K562 (cell line): ENCODE measurements at regions not wholly inside any gene's neighbourhood (a gene's known extent, or its start where the extent isn't known, plus 50 kb on each side); places are given as distances from the start of the nearest gene placed in this dataset.

ENCODE experiments used
- ATAC-seq: fragments of 200-7000 bp; cut with Tn5 transposase; 3 replicates; pipeline ENCODE4 v1.9.1; 2020; ENCODE audit warnings: moderate library complexity
- BruUV-seq: library from RNA; stranded (reverse); fragments of 400-500 nt; replicated peaks from 2 replicates; lab custom pipeline; 2021; lab: Mats Ljungman, UMichigan
- CTCF ChIA-PET: fragments of 300-600 bp; formaldehyde crosslinking; extraction: SDS; loops from one replicate; lab custom pipeline; 2021; ENCODE audit warnings: low intra/inter-chr PET ratio; lab: Yijun Ruan, JAX
- POLR2A ChIA-PET: fragments of 300-600, 350-650 bp; sonication (Branson Sonifier 250); formaldehyde crosslinking; extraction: SDS; loops from one replicate; lab custom pipeline; 2021; ENCODE audit warnings: antibody characterized with exemption, inconsistent platforms; lab: Yijun Ruan, JAX
- DNase-seq, 4 experiments: peaks; one replicate each; pipeline versions ENCODE4 v3.0.0 to v3.0.0-alpha.2; 2011 to 2018; ENCODE audit warnings: low spot score in 3 of 4, mixed read lengths in 3 of 4; ENCODE audit errors: extremely low read depth in 1 of 4
- FAIRE-seq: peaks from 2 replicates; lab custom pipeline; 2011; peaks lifted over from hg19 to GRCh38; lab: Jason Lieb, UNC
- H2AFZ ChIP-seq: 2 replicates; pipeline ENCODE4 v1.6.0; 2011; ENCODE audit warnings: low read depth, low read length, control low read depth, inconsistent platforms
- H3K27ac ChIP-seq: fragments of 200-600 bp; 3 replicates; pipeline ENCODE4 v1.8.0; 2011; ENCODE audit warnings: low read depth, mild to moderate bottlenecking, control low read depth, inconsistent platforms, low read length, moderate library complexity, mixed read lengths; ENCODE audit errors: extremely low read depth
- H3K27me3 ChIP-seq, 2 experiments: fragments of 300-600 bp in 1 of 2; 2 replicates in 1 of 2; 3 replicates in 1 of 2; pipeline versions ENCODE4 v1.6.0 to v1.8.0; 2011; ENCODE audit warnings: inconsistent platforms in 2 of 2, low read length in 2 of 2, mild to moderate bottlenecking in 1 of 2, mixed read lengths in 1 of 2, moderate library complexity in 1 of 2; ENCODE audit not compliant: control insufficient read depth in 2 of 2, insufficient read depth in 2 of 2
- H3K36me3 ChIP-seq: fragments of 300-600 bp; 3 replicates; pipeline ENCODE4 v1.8.0; 2011; ENCODE audit warnings: mild to moderate bottlenecking, low read length, inconsistent platforms; ENCODE audit not compliant: control insufficient read depth, insufficient read depth
- H3K4me1 ChIP-seq, 2 experiments: fragments of 200-600 bp in 1 of 2; replicated peaks in 1 of 2; 2 replicates in 1 of 2; 3 replicates in 1 of 2; pipeline versions ENCODE4 v1.5.1 to v1.8.0; 2011; ENCODE audit warnings: inconsistent platforms in 2 of 2, low read length in 2 of 2, mild to moderate bottlenecking in 1 of 2, mixed read lengths in 1 of 2, moderate library complexity in 1 of 2; ENCODE audit not compliant: control insufficient read depth in 2 of 2, insufficient read depth in 2 of 2
- H3K4me2 ChIP-seq: 2 replicates; pipeline ENCODE4 v1.6.1; 2011; ENCODE audit warnings: low read length, control low read depth, inconsistent platforms, mixed read lengths; ENCODE audit not compliant: insufficient read depth
- H3K4me3 ChIP-seq: fragments of 200-600 bp; sonication (generic), shearing (Covaris generic); 2 replicates; pipeline ENCODE4 v1.5.1; 2016; ENCODE audit warnings: control low read depth, inconsistent platforms
- H3K79me2 ChIP-seq: fragments of 200-600 bp; 3 replicates; pipeline ENCODE4 v1.8.0; 2011; ENCODE audit warnings: low read length, inconsistent platforms; ENCODE audit not compliant: control insufficient read depth, insufficient read depth
- H3K9ac ChIP-seq, 2 experiments: 2 replicates each; pipeline versions ENCODE4 v1.6.0 to v1.6.1; 2011; ENCODE audit warnings: low read depth in 2 of 2, low read length in 2 of 2, control low read depth in 1 of 2, inconsistent platforms in 1 of 2, mild to moderate bottlenecking in 1 of 2, mixed read lengths in 1 of 2; ENCODE audit not compliant: insufficient read depth in 1 of 2
- H3K9me1 ChIP-seq: one replicate; pipeline ENCODE4 v1.6.0; 2011; ENCODE audit warnings: inconsistent platforms, mild to moderate bottlenecking, low read length, moderate library complexity; ENCODE audit not compliant: control insufficient read depth, insufficient read depth
- H3K9me3 ChIP-seq: replicated peaks from 2 replicates; pipeline ENCODE4 v1.5.1; 2011; ENCODE audit warnings: low read depth, low read length, inconsistent platforms; ENCODE audit not compliant: control insufficient read depth, insufficient read depth
- H4K20me1 ChIP-seq: replicated peaks from 2 replicates; pipeline ENCODE4 v1.6.1; 2011; ENCODE audit warnings: low read length, inconsistent platforms, mixed read lengths; ENCODE audit not compliant: control insufficient read depth, insufficient read depth
- HLTF ChIP-seq: fragments of 450-650 bp; IDR thresholded peaks from 2 replicates; pipeline ENCODE4 v1.6.1; 2016
- HNRNPH1 ChIP-seq: fragments of 200-400 bp; formaldehyde crosslinking; optimal IDR thresholded peaks from 2 replicates; pipeline ENCODE3; 2017; ENCODE audit warnings: low read depth, mild to moderate bottlenecking, low read length, moderate library complexity
- MAX ChIP-seq: sonication (generic); formaldehyde crosslinking; IDR thresholded peaks from 2 replicates; pipeline ENCODE4 v1.9.0; 2022; ENCODE audit warnings: mild to moderate bottlenecking, missing genetic modification reagents
- MCM3 ChIP-seq: fragments of 450-650 bp; IDR thresholded peaks from 2 replicates; pipeline ENCODE4 v1.6.1; 2016
- NCOR1 ChIP-seq: fragments of 450-650 bp; IDR thresholded peaks from 2 replicates; pipeline ENCODE4 v1.6.1; 2016; ENCODE audit warnings: mild to moderate bottlenecking, moderate library complexity
- ZKSCAN1 ChIP-seq: fragments of 150-350 bp; IDR thresholded peaks from 2 replicates; pipeline ENCODE4 v1.6.1; 2016; ENCODE audit warnings: low read depth, low read length
- in situ Hi-C: fragments of 300-500 bp; cut with MboI; formaldehyde crosslinking; loops from 4 replicates; pipeline ENCODE4 v1.15.0; 2018; ENCODE audit warnings: inconsistent platforms, mixed read lengths
- intact Hi-C: fragments of 100-400 bp; cut with micrococcal nuclease; formaldehyde crosslinking; loops from 2 replicates; pipeline ENCODE4 v1.14.2; 2022
- TF ChIP-seq, protein P1 (sequence below), 2 experiments: fragments of 450-650 bp in 1 of 2; sonication (generic) in 1 of 2; formaldehyde crosslinking in 1 of 2; IDR thresholded peaks in 1 of 2; conservative IDR thresholded peaks in 1 of 2; 2 replicates each; pipeline versions ENCODE4 v1.6.1 to v1.8.1; 2016 to 2023; ENCODE audit warnings: mild to moderate bottlenecking in 2 of 2, moderate library complexity in 2 of 2, inconsistent platforms in 1 of 2, missing genetic modification reagents in 1 of 2
- TF ChIP-seq, protein P2 (sequence below): fragments of 450-650 bp; IDR thresholded peaks from 2 replicates; pipeline ENCODE4 v1.6.1; 2014; ENCODE audit warnings: low read depth, mild to moderate bottlenecking, moderate library complexity, borderline replicate concordance
- TF ChIP-seq, protein P3 (sequence below): sonication (generic); formaldehyde crosslinking; IDR thresholded peaks from 2 replicates; pipeline ENCODE4 v1.8.0; 2022; ENCODE audit warnings: mild to moderate bottlenecking, missing genetic modification reagents
- TF ChIP-seq, protein P4 (sequence below): IDR thresholded peaks from 2 replicates; pipeline ENCODE4 v1.6.1; 2014; ENCODE audit warnings: antibody characterized with exemption

DNA sequence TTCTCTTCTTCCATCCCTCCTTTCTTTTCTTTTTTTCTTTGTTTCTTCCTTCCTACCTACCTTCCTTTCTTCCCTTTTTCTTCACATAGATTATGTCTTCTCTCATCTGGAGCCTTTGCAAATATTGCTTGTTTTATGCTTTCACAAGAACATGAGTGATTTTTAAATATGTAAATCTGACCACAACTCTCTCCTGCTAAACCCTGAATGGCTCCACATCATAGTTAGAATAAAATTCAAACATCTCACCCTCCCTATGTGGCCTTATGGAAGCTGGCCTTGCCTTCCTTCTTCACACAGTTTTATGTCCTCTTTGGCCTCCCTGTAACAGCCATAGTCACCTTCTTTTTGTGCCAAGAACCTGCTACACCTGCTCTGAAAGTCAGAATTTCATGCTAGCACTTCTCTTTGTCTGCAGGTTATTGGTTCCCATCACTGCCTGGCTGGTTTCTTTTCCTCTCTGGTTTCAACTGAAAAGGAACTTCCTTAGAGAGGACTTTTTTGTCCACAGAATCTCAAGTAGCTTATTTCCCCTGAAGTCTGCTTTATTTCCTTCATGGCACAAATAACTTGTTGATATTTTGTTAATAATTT, 114.3 kb upstream of the TNC start:
- FAIRE-seq (no peak), ATAC-seq (no peak), DNase-seq (no peak)
- POLR2A ChIA-PET: interaction anchor here (0.9 kb wide), 1 partner anchor 74 kb away, joined by 3 read pairs; no protein-coding TSS in a partner anchor
- no peaks in the 10 kb centered on the region for H3K79me2 ChIP-seq
- intact Hi-C loops (no loop called here), in situ Hi-C loops (no loop called here)
- H3K9me3 ChIP-seq: no peaks in the 10 kb centered on the region; the same call in 1 of the 2 replicates
- no TSS peak for BruUV-seq
- H3K36me3 ChIP-seq: no peaks in the 10 kb centered on the region
- H3K27ac ChIP-seq: no peak overlapping the region
- no peak overlapping the region for H3K4me2 ChIP-seq
- no peaks in the 10 kb centered on the region for H3K27me3 ChIP-seq
- CTCF ChIA-PET: no interaction called here
- no peaks in the 10 kb centered on the region for H3K4me1 ChIP-seq
- no peak overlapping the region for H3K9ac ChIP-seq
- no peak overlapping the region for H2AFZ ChIP-seq
- H3K4me3 ChIP-seq: no peak overlapping the region
- TF ChIP-seq, protein P1, sequence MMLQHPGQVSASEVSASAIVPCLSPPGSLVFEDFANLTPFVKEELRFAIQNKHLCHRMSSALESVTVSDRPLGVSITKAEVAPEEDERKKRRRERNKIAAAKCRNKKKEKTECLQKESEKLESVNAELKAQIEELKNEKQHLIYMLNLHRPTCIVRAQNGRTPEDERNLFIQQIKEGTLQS (IDR thresholded peaks at IDR 0.05): no peak
- TF ChIP-seq, protein P1 (CRISPR knock-in tag; conservative IDR thresholded peaks at IDR 0.05): no peak
- no peak for TF ChIP-seq HNRNPH1
- TF ChIP-seq, protein P2, sequence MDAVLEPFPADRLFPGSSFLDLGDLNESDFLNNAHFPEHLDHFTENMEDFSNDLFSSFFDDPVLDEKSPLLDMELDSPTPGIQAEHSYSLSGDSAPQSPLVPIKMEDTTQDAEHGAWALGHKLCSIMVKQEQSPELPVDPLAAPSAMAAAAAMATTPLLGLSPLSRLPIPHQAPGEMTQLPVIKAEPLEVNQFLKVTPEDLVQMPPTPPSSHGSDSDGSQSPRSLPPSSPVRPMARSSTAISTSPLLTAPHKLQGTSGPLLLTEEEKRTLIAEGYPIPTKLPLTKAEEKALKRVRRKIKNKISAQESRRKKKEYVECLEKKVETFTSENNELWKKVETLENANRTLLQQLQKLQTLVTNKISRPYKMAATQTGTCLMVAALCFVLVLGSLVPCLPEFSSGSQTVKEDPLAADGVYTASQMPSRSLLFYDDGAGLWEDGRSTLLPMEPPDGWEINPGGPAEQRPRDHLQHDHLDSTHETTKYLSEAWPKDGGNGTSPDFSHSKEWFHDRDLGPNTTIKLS: no peak
- no peak for TF ChIP-seq MCM3
- TF ChIP-seq ZKSCAN1: no peak
- no peak for TF ChIP-seq NCOR1
- TF ChIP-seq HLTF: no peak
- TF ChIP-seq, protein P3, sequence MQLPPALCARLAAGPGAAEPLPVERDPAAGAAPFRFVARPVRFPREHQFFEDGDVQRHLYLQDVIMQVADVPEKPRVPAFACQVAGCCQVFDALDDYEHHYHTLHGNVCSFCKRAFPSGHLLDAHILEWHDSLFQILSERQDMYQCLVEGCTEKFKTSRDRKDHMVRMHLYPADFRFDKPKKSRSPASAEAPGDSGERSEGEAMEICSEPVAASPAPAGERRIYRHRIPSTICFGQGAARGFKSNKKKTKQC: no peak
- no peak for TF ChIP-seq MAX (CRISPR knock-in tag)
- TF ChIP-seq, protein P4, sequence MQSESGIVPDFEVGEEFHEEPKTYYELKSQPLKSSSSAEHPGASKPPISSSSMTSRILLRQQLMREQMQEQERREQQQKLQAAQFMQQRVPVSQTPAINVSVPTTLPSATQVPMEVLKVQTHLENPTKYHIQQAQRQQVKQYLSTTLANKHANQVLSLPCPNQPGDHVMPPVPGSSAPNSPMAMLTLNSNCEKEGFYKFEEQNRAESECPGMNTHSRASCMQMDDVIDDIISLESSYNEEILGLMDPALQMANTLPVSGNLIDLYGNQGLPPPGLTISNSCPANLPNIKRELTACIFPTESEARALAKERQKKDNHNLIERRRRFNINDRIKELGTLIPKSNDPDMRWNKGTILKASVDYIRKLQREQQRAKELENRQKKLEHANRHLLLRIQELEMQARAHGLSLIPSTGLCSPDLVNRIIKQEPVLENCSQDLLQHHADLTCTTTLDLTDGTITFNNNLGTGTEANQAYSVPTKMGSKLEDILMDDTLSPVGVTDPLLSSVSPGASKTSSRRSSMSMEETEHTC: no peak
- no peaks in the 10 kb centered on the region for H4K20me1 ChIP-seq
- no peaks in the 10 kb centered on the region for H3K9me1 ChIP-seq
